Heart right ventricle (tissue), 16 donors: ENCODE measurements at regions not wholly inside any gene's neighbourhood (a gene's known extent, or its start where the extent isn't known, plus 50 kb on each side); places are given as distances from the start of the nearest gene placed in this dataset.

Experiments used
- ATAC-seq, 8 donors: fragments of 200-7000 bp; cut with Tn5 transposase; one replicate each; pipeline ENCODE4 v1.9.1; 2020; ENCODE audit warnings: mild to moderate bottlenecking in 8 of 8, moderate library complexity in 8 of 8, moderate number of reproducible peaks in 1 of 8
- DNase-seq, 2 donors: peaks; one replicate each; pipeline ENCODE4 v3.0.0-alpha.2; 2020
- H3K27ac ChIP-seq, 10 donors: fragments of 200-600 bp; sonication (generic) in 2 of 10; one replicate each; pipeline versions ENCODE4 v1.5.0 to v1.8.0; 2020 to 2022; ENCODE audit warnings: mild to moderate bottlenecking in 3 of 10
- H3K27me3 ChIP-seq, 7 donors: fragments of 200-600 bp; one replicate each; pipeline ENCODE4 v1.8.0; 2021 to 2022; ENCODE audit warnings: mild to moderate bottlenecking in 2 of 7
- H3K36me3 ChIP-seq, 9 donors: fragments of 200-600 bp; sonication (generic) in 1 of 9; one replicate each; pipeline versions ENCODE4 v1.5.0 to v1.8.0; 2020 to 2022; ENCODE audit warnings: mild to moderate bottlenecking in 2 of 9
- H3K4me1 ChIP-seq, 9 donors: fragments of 200-600 bp; sonication (generic) in 1 of 9; one replicate each; pipeline versions ENCODE4 v1.5.0 to v1.8.0; 2020 to 2022; ENCODE audit warnings: mild to moderate bottlenecking in 4 of 9
- H3K4me3 ChIP-seq, 10 donors: fragments of 200-600 bp; sonication (generic) in 2 of 10; one replicate each; pipeline versions ENCODE4 v1.5.0 to v1.8.0; 2020 to 2022; ENCODE audit warnings: mild to moderate bottlenecking in 7 of 10, moderate library complexity in 2 of 10
- H3K9me3 ChIP-seq, 11 donors: fragments of 200-600 bp in 10 of 11; sonication (generic) in 2 of 11; one replicate each; pipeline versions ENCODE4 v1.5.0 to v1.8.0; 2013 to 2022; ENCODE audit warnings: mild to moderate bottlenecking in 2 of 11, control low read depth in 1 of 11, moderate library complexity in 1 of 11
- WGBS, 2 donors: extraction: QIAGEN DNeasy Blood & Tissue Kit; methylation state at CpG; one replicate each; pipeline ENCODE4 v1.1.7; 2013; ENCODE audit warnings: inconsistent platforms in 1 of 2; 5-methylcytosine and 5-hydroxymethylcytosine counted together
- intact Hi-C, 10 donors: fragments of 100-400 bp; cut with DNase I; formaldehyde crosslinking; loops; one replicate each; pipeline versions ENCODE4 v1.11.1 to v1.14.2; 2022
- TF ChIP-seq, protein P1 (sequence below), 9 donors: fragments of 200-600 bp; sonication (generic) in 2 of 9; IDR thresholded peaks; one replicate each; pipeline versions ENCODE4 v1.5.0 to v1.8.0; 2021 to 2022; ENCODE audit warnings: antibody characterized with exemption in 9 of 9, mild to moderate bottlenecking in 5 of 9, moderate library complexity in 1 of 9
- donor health status: Arrhythmogenic right ventricular cardiomyopathy.
- donor health status: ischemic (EF 13 %, LVEDD 7.1; RV severe dilation, severe dysfunction).
- donor health status: healthy with polysubstance abuse.
- donor health status: DM: no; HTN: yes; CAD: no.
- donor health status: DM: no; HTN: no; CAD: no.
- donor health status: ischemic (EF 25% LVEDD 6.9; RV normal size, moderate dysfunction).
- donor health status: ischemic (EF 25% LVEDD 5.7; RV mildly dilated, moderate dysfunction).
- donor health status: healthy.
- donor health status: DM: yes; HTN: yes; CAD: no.
- donor health status: Ischemic cardiomyopathy.
- donor health status: ischemic (EF 35%, LVEDD 5.7; RV mildly dilated, moderate dysfunction).
- donor health status: nonischemic (EF 11% LVEDD 7.7; RV severe dilation, severe dysfunction).
- donor health status: DM: yes; HTN: yes; CAD: no.
- donor health status: PGD.
- donor health status: ischemic (EF 29% LVEDD 5.4; RV normal size, mild dysfunction).
- donor health status: nonischemic (EF 23%, LVEDD 6.1; RV moderate dilation, normal function).

DNA sequence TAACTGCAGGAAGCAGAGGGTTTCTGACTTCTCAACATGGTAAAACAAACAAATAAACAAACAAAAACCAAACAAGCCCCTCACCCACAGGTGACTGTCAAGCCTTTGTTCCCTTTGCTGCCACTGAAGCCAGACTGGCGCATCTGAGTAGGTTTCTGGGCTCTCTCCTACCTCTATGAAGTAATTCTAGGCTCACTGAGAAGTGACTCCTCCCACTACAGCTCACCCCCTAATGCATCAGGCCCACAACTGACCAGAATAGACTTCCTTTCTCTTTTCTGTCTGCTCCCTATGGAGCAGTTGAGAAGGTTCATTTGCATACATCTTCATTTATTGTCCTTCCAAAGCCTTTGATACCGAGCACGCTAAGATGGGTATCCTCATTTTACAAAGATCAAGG lies 77.0 kb upstream of the CCL2 start:
- Histone ChIP-seq H3K27ac (peak overlapping the region in 7 of 10 donors; percentile 15 to 62 (median 25)), H3K27me3 (peaks cover 0 to 19% (median 0%) of the 10 kb centered on the region in 7 donors), H3K4me3 (no peak overlapping the region), H3K36me3 (no peaks in the 10 kb centered on the region), H3K4me1 (peaks cover 0 to 22% (median 15%) of the 10 kb centered on the region in 9 donors), H3K9me3 (no peaks in the 10 kb centered on the region)
- ATAC-seq = peak in 1 of 8 donors; percentile 49
- intact Hi-C loops = no loop called here
- 54 to 71% methylated on average over 3 of the region's 3 CpGs for WGBS, 2 donors
- TF ChIP-seq, protein P1, sequence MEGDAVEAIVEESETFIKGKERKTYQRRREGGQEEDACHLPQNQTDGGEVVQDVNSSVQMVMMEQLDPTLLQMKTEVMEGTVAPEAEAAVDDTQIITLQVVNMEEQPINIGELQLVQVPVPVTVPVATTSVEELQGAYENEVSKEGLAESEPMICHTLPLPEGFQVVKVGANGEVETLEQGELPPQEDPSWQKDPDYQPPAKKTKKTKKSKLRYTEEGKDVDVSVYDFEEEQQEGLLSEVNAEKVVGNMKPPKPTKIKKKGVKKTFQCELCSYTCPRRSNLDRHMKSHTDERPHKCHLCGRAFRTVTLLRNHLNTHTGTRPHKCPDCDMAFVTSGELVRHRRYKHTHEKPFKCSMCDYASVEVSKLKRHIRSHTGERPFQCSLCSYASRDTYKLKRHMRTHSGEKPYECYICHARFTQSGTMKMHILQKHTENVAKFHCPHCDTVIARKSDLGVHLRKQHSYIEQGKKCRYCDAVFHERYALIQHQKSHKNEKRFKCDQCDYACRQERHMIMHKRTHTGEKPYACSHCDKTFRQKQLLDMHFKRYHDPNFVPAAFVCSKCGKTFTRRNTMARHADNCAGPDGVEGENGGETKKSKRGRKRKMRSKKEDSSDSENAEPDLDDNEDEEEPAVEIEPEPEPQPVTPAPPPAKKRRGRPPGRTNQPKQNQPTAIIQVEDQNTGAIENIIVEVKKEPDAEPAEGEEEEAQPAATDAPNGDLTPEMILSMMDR (IDR thresholded peaks at IDR 0.05) = no peak
- no peak for DNase-seq

DNA sequence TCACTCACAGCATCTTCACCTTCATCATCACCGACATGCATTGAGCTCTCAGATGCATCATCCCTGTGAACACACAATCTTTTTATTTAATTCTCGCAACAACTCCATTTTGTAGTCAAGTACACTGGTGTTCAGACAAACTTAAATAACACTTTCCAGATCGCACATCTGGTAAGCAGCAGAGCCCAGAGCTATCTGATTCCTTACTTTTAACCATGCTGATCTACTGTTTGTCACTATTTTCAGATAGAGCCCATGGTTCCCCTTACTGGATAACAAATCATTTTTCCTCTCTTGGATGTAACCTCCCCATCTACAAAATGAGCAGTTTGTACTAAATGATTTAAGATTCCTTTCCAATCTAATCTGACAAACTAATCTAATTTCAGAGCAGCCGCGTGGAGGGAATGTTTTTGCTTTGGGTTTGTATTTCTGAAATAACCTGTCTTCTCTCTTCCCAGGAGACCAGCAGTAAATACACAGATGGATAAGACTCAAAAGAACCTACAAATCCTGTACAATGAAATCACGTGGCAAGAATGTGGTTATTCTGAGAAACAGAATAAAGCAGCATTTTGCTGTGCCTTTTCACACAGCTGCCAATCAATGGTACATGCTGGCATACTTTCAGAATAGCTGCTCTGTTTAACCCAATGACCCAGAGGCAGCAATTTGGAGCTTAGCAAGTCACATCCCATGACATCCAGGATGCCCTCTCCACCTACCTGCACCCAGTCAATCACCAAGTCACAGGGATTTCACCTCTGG lies 72.9 kb upstream of the CCL2 start:
- Histone ChIP-seq H3K27me3 (peaks cover 0 to 19% (median 0%) of the 10 kb centered on the region in 7 donors), H3K9me3 (no peaks in the 10 kb centered on the region), H3K4me3 (no peak overlapping the region), H3K27ac (no peak overlapping the region), H3K36me3 (no peaks in the 10 kb centered on the region), H3K4me1 (peaks cover 0 to 15% (median 13%) of the 10 kb centered on the region in 9 donors)
- 65 to 67% methylated on average over 6 of the region's 6 CpGs for WGBS, 2 donors
- intact Hi-C loops = no loop called here
- DNase-seq (no peak), ATAC-seq (no peak)
- TF ChIP-seq, protein P1 (IDR thresholded peaks at IDR 0.05) = no peak

GRCh38 chr17:34195987-34196386 lies 59.1 kb upstream of the CCL2 start:
- H3K36me3 ChIP-seq = no peaks in the 10 kb centered on the region
- H3K27ac ChIP-seq = no peak overlapping the region
- peaks cover 0 to 10% (median 6%) of the 10 kb centered on the region in 9 donors for H3K4me1 ChIP-seq
- ATAC-seq (no peak), DNase-seq (no peak)
- TF ChIP-seq, protein P1 (IDR thresholded peaks at IDR 0.05) = no peak
- no peak overlapping the region for H3K4me3 ChIP-seq
- peaks cover 0 to 41% (median 18%) of the 10 kb centered on the region in 7 donors for H3K27me3 ChIP-seq
- 78 to 81% methylated on average over 3 of the region's 3 CpGs for WGBS, 2 donors
- intact Hi-C loops = no loop called here
- peaks cover 0 to 18% (median 0%) of the 10 kb centered on the region in 11 donors for H3K9me3 ChIP-seq

DNA sequence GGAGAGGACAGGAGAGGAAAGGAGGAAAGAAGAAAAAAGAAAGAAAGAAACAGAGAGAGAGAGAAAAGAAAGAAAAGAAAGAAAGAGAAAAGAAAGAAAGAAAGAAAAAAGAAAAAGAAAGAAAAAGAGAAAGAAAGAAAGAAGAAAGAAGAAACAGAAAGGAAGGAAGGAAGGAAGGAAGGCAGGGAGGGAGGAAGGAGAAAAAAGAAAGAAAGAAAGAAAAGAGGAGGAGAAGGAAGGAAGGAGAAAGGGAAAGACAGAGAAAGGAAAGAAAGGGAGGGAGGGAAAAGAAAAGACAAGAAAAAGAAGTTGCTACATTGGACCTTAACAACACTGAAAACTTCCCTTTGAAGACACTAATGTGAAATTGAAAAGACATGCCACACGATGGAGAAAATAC lies 56.6 kb upstream of the CCL2 start:
- ATAC-seq (no peak), DNase-seq (no peak)
- Histone ChIP-seq H3K27me3 (peaks cover 0 to 41% (median 3%) of the 10 kb centered on the region in 7 donors), H3K27ac (no peak overlapping the region), H3K36me3 (no peaks in the 10 kb centered on the region), H3K4me1 (peaks cover 0 to 22% (median 6%) of the 10 kb centered on the region in 9 donors), H3K9me3 (peaks cover 0 to 25% (median 3%) of the 10 kb centered on the region in 11 donors), H3K4me3 (no peak overlapping the region)
- TF ChIP-seq, protein P1 (IDR thresholded peaks at IDR 0.05) = no peak
- 52 to 58% methylated on average over 1 of the region's 1 CpG for WGBS, 2 donors
- intact Hi-C loops = loop anchor here in 2 of 10 donors (2.0 kb wide), 1 partner anchor 164 kb away; the partner anchor contains the start of gene CCL1 (in 2 of the 2)
